WTC11 (cell line): ENCODE measurements at regions not wholly inside any gene's neighbourhood (a gene's known extent, or its start where the extent isn't known, plus 50 kb on each side); places are given as distances from the start of the nearest gene placed in this dataset.

Source experiments
- CTCF ChIP-seq: fragments of 200-600 bp; IDR thresholded peaks from 2 replicates; pipeline ENCODE4 v1.8.0; 2022; ENCODE audit warnings: antibody characterized with exemption
- FOXJ3 ChIP-seq: sonication (generic); formaldehyde crosslinking; IDR thresholded peaks from 2 replicates; pipeline ENCODE4 v1.9.0; 2021; ENCODE audit warnings: missing genetic modification reagents, mild to moderate bottlenecking, borderline replicate concordance
- HMGA2 ChIP-seq: fragments of 250-450 bp; sonication (Bioruptor Pico); IDR thresholded peaks from 2 replicates; pipeline ENCODE4 v1.4.0; 2021; ENCODE audit warnings: mild to moderate bottlenecking, moderate library complexity
- ZBTB21 ChIP-seq: sonication (generic); formaldehyde crosslinking; IDR thresholded peaks from 2 replicates; pipeline ENCODE4 v1.8.1; 2023; ENCODE audit warnings: mild to moderate bottlenecking, missing genetic modification reagents, borderline replicate concordance
- ZNF138 ChIP-seq: sonication (generic); formaldehyde crosslinking; conservative IDR thresholded peaks from 2 replicates; pipeline ENCODE4 v1.8.1; 2022; ENCODE audit warnings: mild to moderate bottlenecking, moderate library complexity, missing genetic modification reagents
- TF ChIP-seq, protein P1 (sequence below): sonication (generic); formaldehyde crosslinking; IDR thresholded peaks from 2 replicates; pipeline ENCODE4 v1.8.0; 2023; ENCODE audit warnings: mild to moderate bottlenecking, missing genetic modification reagents
- TF ChIP-seq, protein P2 (sequence below): sonication (generic); formaldehyde crosslinking; IDR thresholded peaks from 2 replicates; pipeline ENCODE4 v1.8.0; 2022; ENCODE audit warnings: mild to moderate bottlenecking, missing genetic modification reagents

- TF ChIP-seq, protein P1, sequence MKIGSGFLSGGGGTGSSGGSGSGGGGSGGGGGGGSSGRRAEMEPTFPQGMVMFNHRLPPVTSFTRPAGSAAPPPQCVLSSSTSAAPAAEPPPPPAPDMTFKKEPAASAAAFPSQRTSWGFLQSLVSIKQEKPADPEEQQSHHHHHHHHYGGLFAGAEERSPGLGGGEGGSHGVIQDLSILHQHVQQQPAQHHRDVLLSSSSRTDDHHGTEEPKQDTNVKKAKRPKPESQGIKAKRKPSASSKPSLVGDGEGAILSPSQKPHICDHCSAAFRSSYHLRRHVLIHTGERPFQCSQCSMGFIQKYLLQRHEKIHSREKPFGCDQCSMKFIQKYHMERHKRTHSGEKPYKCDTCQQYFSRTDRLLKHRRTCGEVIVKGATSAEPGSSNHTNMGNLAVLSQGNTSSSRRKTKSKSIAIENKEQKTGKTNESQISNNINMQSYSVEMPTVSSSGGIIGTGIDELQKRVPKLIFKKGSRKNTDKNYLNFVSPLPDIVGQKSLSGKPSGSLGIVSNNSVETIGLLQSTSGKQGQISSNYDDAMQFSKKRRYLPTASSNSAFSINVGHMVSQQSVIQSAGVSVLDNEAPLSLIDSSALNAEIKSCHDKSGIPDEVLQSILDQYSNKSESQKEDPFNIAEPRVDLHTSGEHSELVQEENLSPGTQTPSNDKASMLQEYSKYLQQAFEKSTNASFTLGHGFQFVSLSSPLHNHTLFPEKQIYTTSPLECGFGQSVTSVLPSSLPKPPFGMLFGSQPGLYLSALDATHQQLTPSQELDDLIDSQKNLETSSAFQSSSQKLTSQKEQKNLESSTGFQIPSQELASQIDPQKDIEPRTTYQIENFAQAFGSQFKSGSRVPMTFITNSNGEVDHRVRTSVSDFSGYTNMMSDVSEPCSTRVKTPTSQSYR (CRISPR knock-in tag), result no peak
- TF ChIP-seq ZBTB21 (no peak), CTCF (no peak), FOXJ3 (no peak), HMGA2 (CRISPR knock-in tag) (no peak), ZNF138 (no peak)
- TF ChIP-seq, protein P2, sequence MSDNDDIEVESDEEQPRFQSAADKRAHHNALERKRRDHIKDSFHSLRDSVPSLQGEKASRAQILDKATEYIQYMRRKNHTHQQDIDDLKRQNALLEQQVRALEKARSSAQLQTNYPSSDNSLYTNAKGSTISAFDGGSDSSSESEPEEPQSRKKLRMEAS (CRISPR knock-in tag), result no peak
These were observed 176.4 kb upstream of the CHST9 start for GRCh38 chr18:27361477-27361876.
